ENCODE measurements at regions not wholly inside any gene's neighbourhood (a gene's known extent, or its start where the extent isn't known, plus 50 kb on each side); places are given as distances from the start of the nearest gene placed in this dataset.
"Not testable (repeated sequence)": the region's sequence is repeated elsewhere in the genome, so short reads cannot be mapped to it uniquely, and the experiment has no call there.

DNA sequence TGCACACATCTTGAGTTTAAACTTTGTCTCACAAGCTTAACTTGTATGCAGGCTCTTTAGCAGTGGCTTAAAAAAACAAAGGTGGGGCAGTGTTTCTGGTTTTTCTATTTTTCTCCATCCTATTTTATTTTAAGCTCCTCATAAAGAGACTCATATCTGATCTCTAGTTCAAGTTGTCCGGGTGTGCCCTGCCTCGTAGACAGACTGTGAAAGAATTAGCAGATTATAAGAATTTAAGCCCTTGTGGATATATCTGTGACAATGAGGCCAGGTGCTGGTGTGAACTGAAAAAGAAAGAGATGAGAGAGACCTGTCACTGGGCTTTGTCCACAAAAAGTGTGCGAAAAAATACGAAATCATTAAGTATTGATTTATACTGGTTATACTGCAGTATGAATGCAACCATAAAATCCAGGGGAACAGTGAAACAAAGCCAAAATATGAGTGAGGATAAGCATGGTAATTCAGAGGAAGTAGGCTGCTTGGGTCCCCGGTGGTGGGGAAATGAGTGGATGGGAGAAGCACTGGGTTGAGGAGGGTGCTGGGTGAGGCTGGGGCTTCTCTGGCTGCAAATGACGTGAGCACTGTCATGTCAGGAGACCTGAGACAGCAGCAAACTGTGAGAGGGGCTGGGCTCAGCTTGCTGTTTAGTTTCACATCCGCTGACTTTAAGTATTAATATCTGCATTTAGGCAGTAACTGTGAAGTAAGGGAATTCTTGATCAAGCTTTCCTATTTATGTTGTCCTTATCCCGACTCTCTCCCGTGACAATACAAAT lies 179.7 kb upstream of the ANKRD55 start:
- DNase-seq = no peak

DNA sequence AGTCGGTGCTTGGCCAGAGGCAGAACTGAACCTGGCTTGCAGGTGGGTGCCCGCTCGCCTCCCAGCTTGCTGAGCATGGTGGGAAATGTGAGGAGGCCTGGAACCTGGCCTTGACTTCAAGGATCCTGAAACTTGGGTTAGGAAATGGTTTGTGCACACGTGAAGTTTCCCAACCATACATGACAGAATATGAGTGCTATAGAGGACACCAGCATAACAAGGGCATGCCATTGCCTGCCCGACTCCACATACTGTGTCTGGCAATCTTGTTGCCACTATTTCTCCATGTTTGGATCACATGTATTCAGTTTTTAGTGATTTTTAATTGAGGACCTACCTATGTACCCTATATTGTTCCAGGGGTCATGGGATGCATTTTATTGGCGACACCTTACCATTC lies 177.6 kb upstream of the ANKRD55 start:
- no peak for DNase-seq

DNA sequence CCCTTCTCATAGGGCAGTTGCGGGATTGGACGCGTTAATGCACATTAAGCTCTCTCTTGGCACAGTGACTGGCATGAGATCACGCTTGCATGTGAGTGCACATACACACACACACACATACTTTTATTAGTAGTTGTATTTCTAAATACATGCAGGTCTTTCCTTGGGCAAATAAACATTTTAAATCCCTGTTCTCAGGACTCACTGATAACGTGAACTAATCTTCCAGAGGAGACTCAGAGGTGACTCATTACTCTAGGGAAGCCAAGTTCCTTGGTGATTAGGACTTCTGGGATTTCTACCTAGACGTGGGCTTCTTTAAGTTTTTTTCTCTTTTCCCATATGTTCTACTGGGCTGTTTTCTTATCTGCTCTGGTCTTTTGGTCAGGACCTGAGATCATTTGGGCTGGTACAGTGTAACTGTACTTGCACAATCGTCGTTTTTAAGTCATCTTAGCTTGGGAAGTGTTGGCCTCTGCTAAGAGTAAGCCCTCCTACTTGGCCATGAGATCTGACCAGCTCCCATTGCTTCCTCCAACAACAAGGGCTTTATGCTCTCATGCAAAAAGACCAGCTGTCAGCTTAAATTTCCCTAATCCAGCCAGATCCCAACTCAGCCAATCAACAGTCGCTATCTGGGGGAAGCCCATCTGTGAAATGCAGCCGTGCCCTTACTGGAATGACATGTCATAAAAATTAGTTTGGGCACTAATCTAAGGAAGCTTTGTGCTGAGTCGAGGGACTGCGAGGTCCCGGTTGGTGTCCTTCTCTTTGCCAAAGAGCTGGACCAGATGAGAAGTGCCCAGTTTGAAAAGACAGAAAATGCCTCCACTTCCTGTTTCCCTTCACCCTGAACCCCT lies 176.4 kb upstream of the ANKRD55 start:
- no peak for DNase-seq

DNA sequence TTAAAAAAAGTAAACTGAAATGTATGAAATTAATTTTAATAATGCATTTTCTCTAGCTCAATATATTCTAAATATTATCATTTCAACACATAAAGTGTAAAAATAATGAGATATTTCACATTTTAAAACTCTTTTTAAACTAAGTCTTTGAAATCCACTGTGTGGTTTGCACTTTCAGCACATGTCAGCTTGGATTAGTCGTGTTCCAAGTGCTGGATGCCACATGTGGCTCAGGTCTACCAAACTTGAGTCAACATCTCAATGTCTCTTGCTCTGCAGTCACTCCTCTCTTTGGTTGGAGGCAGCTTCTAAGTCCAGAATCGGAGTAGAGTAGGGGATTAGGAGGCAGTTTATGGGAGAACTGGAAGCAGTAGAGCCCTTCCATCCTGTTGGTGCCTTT lies 173.7 kb upstream of the ANKRD55 start:
- no peak for DNase-seq

DNA sequence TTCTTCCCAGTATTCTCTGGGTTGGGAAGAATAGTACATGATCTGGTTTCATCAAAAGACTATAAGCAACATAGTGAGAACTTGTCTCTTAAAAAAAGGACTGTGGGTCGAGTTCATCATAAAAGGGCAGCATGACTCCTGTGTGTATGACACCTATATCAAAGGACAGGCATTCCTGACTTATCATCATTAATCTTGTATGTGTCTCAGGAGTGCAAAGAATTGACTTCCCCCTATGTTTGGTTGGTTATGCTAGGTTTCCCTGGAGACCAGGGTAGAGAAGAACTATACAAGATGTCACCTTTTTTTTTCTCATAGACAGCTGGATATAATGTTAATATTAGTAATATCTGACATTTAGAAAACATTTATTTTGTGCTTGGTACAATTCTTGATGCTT lies 173.1 kb upstream of the ANKRD55 start:
- no peak for DNase-seq

DNA sequence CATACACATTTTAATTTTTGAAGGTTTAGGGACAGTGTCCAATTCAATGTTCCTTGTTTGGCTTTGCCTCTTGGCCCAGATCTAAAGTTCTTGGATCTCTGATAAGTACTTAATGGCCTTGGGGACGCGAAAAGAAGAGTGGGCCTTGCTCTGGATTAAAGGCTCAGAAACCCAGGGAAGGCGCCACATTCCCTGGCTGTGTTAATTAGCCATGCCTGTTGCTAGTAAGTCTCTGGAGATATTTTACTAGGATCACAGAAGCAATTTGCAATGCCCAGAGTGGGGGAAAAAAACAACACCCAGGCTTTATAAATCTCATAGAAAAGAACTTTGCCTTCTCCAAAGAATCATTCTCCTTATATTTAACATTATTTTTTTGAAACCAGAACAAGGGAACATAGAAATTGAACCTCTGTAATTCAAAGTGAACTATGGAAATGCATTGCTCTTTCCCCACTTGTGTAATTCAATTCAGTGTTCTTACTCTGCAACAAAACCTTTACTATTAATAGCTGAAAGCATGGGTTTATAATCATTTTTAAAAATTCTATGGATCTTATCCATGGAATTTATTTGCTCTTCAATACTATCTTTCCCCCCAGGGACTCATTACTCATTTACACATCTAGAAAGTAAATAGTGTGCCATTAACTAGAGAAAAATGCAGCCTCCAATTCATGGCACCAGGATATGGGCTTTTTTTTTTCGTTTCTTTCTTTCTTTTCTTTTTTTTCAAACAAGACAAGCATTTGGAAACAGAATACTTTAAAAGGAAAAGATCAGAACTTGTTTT lies 172.2 kb upstream of the ANKRD55 start:
- no peak for DNase-seq

DNA sequence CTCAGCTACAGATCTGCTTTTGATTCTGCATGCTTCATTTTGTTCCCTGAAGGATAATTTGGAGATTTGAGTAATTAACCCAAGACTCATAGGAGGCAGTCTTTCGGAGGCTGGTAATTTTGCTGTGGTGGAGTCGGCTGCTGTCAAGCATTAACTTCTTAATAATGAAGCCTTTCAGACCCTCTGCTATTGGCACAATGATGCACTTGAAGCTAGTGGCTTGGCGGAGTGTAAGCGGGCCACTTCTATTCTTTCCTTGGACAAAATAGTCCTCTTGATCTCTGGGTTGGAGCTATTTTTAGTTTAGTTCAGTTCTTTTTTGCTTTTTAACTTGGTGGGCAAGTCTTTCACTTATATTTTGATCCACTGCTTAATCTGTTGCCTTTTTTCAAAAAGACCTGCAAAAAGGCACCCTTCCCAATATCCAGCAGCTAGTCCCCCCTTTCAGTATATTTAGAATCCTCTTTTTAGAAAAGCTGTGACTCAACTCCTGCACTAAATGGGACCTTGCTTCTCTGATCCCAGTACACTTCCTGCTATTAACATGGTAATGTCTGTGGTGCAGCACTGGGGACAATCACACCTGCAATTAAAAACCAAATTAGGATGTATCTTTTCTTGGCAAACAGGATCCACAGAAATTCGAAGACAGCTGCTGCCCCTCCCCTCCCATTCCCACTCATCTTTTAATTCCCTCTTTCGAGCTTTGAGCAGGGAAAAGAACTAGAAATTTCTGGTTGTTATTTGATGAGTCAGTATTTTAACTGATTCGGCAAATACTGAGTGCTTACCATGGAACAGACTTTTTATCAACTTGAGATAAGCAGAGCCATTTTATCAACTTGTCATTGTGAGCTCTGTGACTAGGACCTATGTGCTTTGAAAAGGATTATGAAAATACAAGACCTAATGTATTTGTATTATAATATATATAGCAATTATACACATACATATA lies 169.4 kb upstream of the ANKRD55 start:
- DNase-seq = no peak

DNA sequence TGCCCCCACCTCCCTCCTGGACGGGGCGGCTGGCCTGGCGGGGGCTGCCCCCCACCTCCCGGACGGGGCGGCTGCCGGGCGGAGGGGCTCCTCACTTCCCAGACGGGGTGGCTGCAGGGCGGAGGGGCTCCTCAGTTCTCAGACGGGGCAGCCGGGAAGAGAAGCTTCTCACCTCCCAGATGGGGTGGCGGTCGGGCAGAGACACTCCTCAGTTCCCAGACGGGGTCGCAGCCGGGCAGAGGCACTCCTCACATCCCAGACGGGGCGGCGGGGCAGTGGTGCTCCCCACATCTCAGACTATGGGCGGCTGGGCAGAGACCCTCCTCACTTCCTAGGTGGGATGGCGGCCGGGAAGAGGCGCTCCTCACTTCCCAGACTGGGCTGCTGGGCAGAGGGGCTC lies 164.7 kb upstream of the ANKRD55 start:
- DNase-seq = not testable (repeated sequence)

DNA sequence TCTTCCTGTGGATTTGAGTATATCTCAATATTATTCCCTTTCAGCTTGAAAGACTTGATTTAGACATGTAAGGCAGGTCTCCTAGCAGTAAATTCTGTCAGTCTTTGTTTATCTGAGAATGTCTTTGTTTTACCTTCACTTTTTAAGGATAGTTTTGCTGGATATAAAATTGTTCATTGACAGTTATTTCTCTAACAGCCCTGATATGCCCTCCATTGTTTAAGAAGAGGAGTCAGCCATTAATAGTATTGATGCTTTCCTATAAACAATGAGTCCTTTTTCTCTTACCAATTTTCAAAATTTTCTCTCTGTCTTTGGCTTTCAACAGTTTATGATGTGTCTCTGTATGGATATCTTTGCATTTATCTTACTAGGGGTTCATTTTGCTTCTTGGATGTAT lies 163.5 kb upstream of the ANKRD55 start:
- no peak for DNase-seq

DNA sequence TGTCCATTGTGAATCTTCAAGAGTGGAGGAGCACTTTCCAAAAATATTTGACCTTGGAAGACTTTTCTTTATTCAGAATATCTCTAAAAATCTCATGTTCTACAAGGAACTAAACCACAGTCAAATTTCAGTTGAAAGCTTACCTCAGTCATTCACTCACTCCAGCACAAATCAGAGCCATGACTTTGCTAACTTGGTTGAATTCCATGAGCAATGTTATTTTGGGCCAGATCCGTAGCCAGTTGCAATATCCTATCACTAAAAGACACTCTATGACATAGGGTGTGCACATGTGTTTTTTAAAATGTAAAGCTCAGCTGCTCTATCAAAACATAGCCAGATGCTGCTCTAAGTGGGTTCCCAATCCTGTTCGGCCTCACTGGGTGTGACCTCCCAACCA lies 156.1 kb upstream of the ANKRD55 start:
- no peak for DNase-seq

DNA sequence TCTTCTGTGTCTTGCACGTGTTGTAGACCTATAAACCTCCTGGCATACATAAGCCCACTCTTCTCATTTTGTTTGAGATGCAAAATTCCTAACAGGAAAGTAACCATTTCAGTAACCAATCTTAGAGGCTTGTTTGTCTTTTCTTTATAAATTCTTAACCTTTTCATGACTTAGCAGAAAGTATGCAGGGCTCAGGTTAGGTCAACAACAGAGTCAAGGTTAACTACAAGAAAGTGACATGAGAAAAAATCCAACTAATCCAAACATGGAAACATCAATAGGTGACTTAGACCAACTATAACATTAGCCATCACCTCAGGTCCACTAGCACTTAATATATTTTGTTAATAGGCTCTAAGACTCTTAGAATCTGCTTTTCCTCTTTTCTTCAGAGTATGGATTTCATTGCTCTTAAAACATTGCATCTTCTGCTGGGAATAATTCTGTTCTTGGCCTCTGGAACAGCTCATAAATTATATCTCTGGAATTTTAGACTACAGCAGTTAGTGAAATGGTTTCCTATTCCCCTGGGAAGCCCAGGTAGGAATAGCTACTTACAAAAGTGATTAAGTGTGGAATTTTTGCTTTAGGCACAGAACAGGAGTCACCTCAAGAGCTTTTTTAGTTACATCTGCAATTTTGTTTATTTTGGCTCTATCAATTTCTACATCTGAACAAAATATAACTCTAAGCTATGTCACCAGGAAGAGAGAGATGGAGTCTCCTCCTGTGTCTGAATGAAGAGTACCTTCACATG lies 155.3 kb upstream of the ANKRD55 start:
- DNase-seq = no peak

DNA sequence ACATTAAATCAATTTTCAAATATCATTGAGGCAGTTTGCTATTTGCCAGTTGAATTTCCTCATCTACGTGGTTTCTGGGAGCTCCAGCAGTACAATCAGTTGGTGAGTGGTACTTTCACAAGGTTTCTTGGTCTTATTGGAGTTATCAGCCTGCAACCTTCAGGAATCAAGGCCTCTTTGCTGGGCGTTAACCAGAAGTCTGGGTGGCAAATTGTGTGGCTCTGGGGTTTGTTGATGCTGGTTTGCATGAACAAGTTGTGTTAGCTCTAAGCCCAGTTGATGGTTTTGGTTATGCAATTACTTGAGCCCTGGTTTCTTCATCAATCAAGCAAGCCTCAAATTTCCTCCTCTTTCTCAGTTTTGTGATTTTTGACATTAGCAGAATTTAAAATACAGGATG lies 152.9 kb upstream of the ANKRD55 start:
- DNase-seq = no peak

DNA sequence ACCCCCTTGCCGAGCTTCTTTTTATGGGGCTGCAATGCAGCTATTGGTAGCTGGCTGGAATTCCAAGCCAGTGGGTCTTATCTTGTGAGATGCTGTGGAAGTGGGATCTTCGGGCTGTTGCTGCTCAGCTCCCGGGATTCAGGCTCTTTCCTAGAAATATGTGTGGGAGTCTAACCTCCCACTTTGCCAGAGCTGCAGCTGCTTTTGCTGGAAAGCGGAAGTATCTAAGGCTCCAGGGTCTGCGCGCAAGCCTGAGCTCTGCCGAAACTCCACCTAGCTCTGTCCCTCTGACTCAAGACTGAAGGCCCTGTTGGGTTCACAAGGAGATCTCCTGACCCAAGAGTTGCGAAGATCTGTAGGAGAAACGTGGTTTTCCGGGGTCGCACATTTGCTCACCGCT lies 151.1 kb upstream of the ANKRD55 start:
- no peak for DNase-seq

DNA sequence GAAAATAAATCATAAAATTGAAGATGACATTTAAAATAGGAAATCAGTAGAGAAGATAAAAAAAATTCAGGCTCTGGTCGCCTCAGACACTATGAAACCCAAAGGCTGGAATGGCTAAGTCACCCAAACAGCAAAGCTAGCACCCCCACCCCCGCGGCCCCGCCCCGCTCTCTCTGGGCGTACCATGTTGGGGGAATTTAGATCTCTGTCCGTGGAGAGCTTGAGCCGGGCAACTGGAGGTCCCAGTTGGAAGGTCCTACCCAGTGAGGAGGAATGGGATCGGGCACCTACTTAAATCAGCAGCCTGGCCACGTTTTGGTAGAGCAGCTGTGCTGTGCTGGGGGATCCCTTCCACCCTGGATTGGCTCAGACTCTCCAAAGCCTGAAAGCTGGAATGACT lies 150.6 kb upstream of the ANKRD55 start:
- DNase-seq = no peak

DNA sequence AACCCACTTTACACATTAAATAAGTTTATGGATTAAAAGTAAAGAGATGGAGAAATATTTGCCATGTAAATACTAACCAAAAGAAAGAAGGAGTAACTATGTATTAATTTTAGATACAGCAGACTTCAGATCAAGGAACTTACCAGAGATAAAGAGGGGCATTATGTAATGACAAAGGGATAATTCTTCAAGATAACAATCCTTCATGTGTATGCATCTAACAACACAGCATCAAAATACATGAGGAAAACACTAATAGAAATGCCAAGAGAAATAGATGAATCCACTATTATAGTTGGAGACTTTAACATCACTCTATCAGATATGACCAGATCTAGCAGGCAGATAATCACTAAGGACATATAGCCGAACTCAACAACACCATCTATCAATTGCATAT lies 149.8 kb upstream of the ANKRD55 start:
- no peak for DNase-seq

DNA sequence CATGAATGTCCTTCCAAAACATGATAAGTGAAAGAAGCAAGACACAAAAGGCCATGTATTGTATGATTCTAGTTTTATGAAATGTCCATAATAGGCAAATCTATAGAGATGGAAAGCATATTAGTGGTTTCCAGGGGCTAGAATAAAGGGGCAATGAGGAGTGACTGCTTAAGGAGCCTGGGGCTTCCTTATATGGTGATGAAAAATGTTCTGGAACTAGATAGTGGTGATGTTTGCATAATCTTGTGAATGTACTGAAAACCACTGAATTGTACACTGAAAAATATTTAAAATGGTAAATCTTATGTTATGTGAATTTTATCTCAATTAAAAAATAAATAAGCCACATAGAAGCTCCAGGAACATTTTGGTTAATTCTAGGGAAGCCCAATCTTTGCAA lies 144.4 kb upstream of the ANKRD55 start:
- no peak for DNase-seq

DNA sequence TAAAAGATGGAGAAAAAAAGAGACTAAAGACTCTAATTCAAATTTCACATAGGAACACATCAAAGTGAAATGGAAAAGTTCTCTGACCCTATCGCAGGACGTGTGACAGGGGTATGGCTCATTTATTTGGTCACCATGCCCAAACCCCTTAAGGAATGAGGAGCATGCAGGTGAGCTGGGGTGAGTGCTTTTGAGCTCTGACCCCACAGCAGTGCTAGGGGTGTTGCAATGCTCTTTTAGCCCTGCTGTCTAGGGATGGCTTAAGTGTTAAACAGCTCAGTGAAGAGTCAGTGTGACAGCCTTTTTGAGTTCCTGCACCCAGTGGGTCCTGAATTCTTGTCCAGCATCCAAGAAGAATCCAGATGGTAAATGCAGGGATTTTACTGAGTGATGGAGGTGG lies 143.0 kb upstream of the ANKRD55 start:
- no peak for DNase-seq

DNA sequence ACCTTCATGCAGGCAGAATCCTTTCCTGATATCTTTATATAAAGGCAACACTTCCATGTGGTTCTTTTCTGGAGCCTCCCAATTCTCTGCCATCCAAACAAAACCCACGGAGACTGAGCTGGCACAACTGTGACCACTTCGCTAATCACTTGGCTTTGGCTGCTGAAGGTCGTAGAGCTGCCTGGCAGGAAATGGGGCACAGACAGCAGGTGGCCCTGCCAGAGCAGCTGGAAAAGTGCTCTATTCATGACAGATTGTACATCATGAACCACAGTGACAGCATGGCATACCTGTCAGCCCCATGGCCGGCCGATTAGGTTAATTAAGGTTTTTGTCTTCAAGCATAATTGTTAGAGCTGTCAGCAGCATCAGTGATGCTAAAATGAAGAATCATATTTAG lies 141.9 kb upstream of the ANKRD55 start:
- DNase-seq = no peak

DNA sequence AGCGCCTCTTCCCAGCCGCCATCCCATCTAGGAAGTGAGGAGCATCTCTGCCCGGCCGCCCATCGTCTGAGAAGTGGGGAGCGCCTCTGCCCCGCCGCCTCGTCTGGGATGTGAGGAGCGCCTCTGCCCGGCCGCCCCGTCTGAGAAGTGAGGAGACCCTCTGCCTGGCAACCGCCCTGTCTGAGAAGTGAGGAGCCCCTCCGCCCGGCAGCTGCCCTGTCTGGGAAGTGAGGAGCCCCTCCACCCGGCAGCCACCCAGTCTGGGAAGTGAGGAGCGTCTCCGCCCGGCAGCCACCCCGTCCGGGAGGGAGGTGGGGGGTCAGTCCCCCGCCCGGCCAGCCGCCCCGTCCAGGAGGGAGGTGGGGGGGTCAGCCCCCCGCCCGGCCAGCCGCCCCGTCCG lies 139.4 kb upstream of the ANKRD55 start:
- not testable (repeated sequence) for DNase-seq

DNA sequence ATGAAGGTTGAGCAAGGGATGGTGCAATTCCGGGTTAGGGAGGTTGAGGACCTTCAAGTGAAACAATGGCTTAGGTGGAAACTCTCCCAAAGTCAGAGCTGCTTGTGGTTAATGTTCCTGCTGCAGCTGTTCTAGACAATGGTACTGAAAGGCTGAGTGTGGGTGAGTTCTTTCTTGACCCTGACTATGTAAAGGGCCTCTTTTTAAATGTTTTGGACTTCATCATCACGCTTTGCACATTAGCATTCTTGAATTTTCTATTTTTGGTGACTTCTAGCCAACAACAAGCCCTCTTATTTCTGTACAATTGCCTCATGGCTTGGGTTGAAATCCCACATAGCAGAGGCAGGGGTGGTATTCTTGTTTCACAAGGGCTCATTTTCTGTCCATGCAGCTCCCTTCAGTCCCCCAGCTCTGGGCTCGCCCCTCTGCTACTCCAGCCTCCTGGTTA lies 136.3 kb upstream of the ANKRD55 start:
- DNase-seq = no peak

DNA sequence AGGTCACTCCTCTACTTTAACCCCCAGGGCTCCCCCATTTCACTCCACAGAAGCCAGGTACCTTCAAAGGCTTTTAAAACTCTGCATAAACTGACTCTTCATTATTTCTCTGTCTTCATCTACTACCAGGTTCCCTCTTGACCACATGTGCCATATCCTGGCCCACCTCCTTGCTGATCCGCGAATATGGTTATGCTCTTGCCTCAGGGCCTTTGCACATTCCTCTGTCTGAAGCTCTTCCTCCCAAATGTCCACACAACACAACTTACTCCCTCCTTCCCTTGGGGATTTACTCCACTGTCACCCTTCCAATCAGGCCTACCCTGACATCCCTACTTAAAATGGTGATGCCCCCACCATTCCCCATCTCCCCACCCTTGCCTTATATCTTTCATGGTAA lies 134.6 kb upstream of the ANKRD55 start:
- no peak for DNase-seq

DNA sequence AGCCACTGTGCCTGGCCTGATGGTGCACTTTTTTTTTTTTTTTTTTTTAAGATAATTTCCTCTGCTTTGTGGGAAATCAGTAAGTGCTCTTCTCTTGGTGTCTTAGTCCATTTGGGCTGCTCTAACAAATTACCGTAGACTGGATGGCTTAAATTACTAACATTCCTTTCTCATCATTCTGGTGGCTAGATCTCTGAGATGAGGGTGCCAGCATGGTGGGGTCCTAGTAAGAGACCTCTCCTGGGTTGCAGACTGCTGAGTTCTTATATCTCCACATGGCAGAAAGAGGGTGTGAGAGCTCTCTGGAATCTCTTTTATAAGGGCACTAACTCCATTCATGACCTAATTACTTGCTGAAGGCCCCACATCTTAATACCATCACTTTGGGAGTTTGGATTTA lies 133.9 kb upstream of the ANKRD55 start:
- no peak for DNase-seq
